A549 (cell line): ENCODE measurements at regions not wholly inside any gene's neighbourhood (a gene's known extent, or its start where the extent isn't known, plus 50 kb on each side); places are given as distances from the start of the nearest gene placed in this dataset.

Experiments
- ATAC-seq, 2 experiments: fragments of 200-7000 bp in 1 of 2; fragments of >200 bp in 1 of 2; cut with Nextera tagmentation in 1 of 2; cut with Tn5 transposase in 1 of 2; 3 replicates each; pipeline versions ENCODE4 v1.8.0 to v1.9.1; 2018 to 2020; ENCODE audit warnings: mild to moderate bottlenecking in 1 of 2, moderate library complexity in 1 of 2
- CTCF ChIA-PET: fragments of 300-600 bp; sonication (Branson Sonifier 250); formaldehyde crosslinking; extraction: SDS; loops from one replicate; lab custom pipeline; 2021; ENCODE audit warnings: antibody characterized with exemption, inconsistent platforms; lab: Yijun Ruan, JAX
- POLR2A ChIA-PET: fragments of 350-600 bp; formaldehyde crosslinking; extraction: SDS; loops from one replicate; lab custom pipeline; 2021; ENCODE audit warnings: antibody characterized with exemption, inconsistent platforms; lab: Yijun Ruan, JAX
- DNase-seq, 2 experiments: peaks; one replicate each; pipeline versions ENCODE4 v3.0.0 to v3.0.0-alpha.2; 2011 to 2016; ENCODE audit warnings: low read depth in 1 of 2, low spot score in 1 of 2
- FAIRE-seq: peaks from 2 replicates; lab custom pipeline; 2011; peaks lifted over from hg19 to GRCh38; lab: Jason Lieb, UNC
- H3K27ac ChIP-seq, 2 experiments: fragments of >200 bp; sonication (Bioruptor Twin); formaldehyde crosslinking; 3 replicates each; pipeline ENCODE4 v1.5.1; 2016 to 2017
- H3K4me1 ChIP-seq: fragments of >200 bp; sonication (Bioruptor Twin); formaldehyde crosslinking; 3 replicates; pipeline ENCODE4 v1.6.1; 2016
- H3K4me2 ChIP-seq: fragments of >200 bp; sonication (Bioruptor Twin); formaldehyde crosslinking; 3 replicates; pipeline ENCODE4 v1.6.1; 2016
- H3K4me3 ChIP-seq: fragments of >200 bp; sonication (Bioruptor Twin); formaldehyde crosslinking; 3 replicates; pipeline ENCODE4 v1.5.1; 2016
- H3K9me3 ChIP-seq: fragments of >200 bp; sonication (Bioruptor Twin); formaldehyde crosslinking; 3 replicates; pipeline ENCODE4 v1.6.1; 2016
- BHLHE40 ChIP-seq: IDR thresholded peaks from 2 replicates; pipeline ENCODE4 v1.6.1; 2012; ENCODE audit warnings: low read depth, low read length, inconsistent platforms
- CEBPB ChIP-seq, 2 experiments: fragments of >200 bp in 1 of 2; sonication (Bioruptor Twin) in 1 of 2; formaldehyde crosslinking in 1 of 2; IDR thresholded peaks; 2 replicates each; pipeline ENCODE4 v1.6.1; 2012 to 2016
- CTCF ChIP-seq: fragments of >200 bp; sonication (Bioruptor Twin); formaldehyde crosslinking; IDR thresholded peaks from 3 replicates; pipeline ENCODE4 v1.5.1; 2016
- E2F6 ChIP-seq: IDR thresholded peaks from 2 replicates; pipeline ENCODE4 v1.6.1; 2012; ENCODE audit warnings: low read depth, borderline replicate concordance
- EHF ChIP-seq: fragments of 250-450 bp; sonication (Bioruptor Pico); IDR thresholded peaks from 2 replicates; pipeline ENCODE4 v1.5.0; 2020; ENCODE audit warnings: mild to moderate bottlenecking
- ESRRA ChIP-seq: fragments of 150-350 bp; IDR thresholded peaks from 2 replicates; pipeline ENCODE4 v1.6.1; 2014; ENCODE audit warnings: mild to moderate bottlenecking, low read length, borderline replicate concordance
- FOSB ChIP-seq: fragments of 250-450 bp; sonication (Bioruptor Pico); IDR thresholded peaks from 2 replicates; pipeline ENCODE4 v1.5.0; 2020; ENCODE audit warnings: mild to moderate bottlenecking, moderate library complexity
- FOSL2 ChIP-seq, 2 experiments: fragments of 450-650 bp in 1 of 2; fragments of >200 bp in 1 of 2; sonication (Bioruptor Twin) in 1 of 2; formaldehyde crosslinking; IDR thresholded peaks; 2 replicates each; pipeline versions ENCODE4 v1.5.0 to v1.6.1; 2016 to 2020; ENCODE audit warnings: mild to moderate bottlenecking in 1 of 2, moderate library complexity in 1 of 2
- FOXS1 ChIP-seq: fragments of 250-450 bp; sonication (Bioruptor Pico); IDR thresholded peaks from 2 replicates; pipeline ENCODE4 v1.5.0; 2020; ENCODE audit warnings: mild to moderate bottlenecking, moderate library complexity
- GATA3 ChIP-seq: IDR thresholded peaks from 2 replicates; pipeline ENCODE4 v1.6.1; 2012; ENCODE audit warnings: borderline replicate concordance
- HDAC2 ChIP-seq: fragments of 200-600 bp; sonication (generic); IDR thresholded peaks from 2 replicates; pipeline ENCODE4 v1.6.1; 2016
- HOXB13 ChIP-seq: fragments of 250-450 bp; sonication (Bioruptor Pico); IDR thresholded peaks from 2 replicates; pipeline ENCODE4 v1.5.0; 2020; ENCODE audit warnings: low read depth, mild to moderate bottlenecking, moderate library complexity
- HOXB5 ChIP-seq: fragments of 250-450 bp; sonication (Bioruptor Pico); IDR thresholded peaks from 2 replicates; pipeline ENCODE4 v1.5.0; 2020; ENCODE audit warnings: mild to moderate bottlenecking, moderate library complexity
- JUN ChIP-seq, 2 experiments: fragments of >200 bp; sonication (Bioruptor Twin); formaldehyde crosslinking; IDR thresholded peaks; 2 replicates in 1 of 2; 3 replicates in 1 of 2; pipeline ENCODE4 v1.6.1; 2016 to 2017
- JUNB ChIP-seq: fragments of >200 bp; sonication (Bioruptor Twin); formaldehyde crosslinking; IDR thresholded peaks from 2 replicates; pipeline ENCODE4 v1.6.1; 2016
- KDM5A ChIP-seq: fragments of 200-600 bp; sonication (generic); IDR thresholded peaks from 2 replicates; pipeline ENCODE4 v1.6.1; 2016; ENCODE audit warnings: antibody characterized with exemption, mild to moderate bottlenecking
- MAFK ChIP-seq: fragments of 450-650 bp; IDR thresholded peaks from 2 replicates; pipeline ENCODE4 v1.6.1; 2014; ENCODE audit not compliant: partially characterized antibody
- NPAS2 ChIP-seq: fragments of 250-450 bp; sonication (Bioruptor Pico); IDR thresholded peaks from 2 replicates; pipeline ENCODE4 v1.8.0; 2022; ENCODE audit warnings: mild to moderate bottlenecking, moderate library complexity, borderline replicate concordance
- NR3C1 ChIP-seq: fragments of >200 bp; sonication (Bioruptor Twin); formaldehyde crosslinking; IDR thresholded peaks from 3 replicates; pipeline ENCODE4 v1.6.1; 2017
- POLR2A ChIP-seq: IDR thresholded peaks from 2 replicates; pipeline ENCODE4 v1.6.1; 2012; ENCODE audit warnings: mild to moderate bottlenecking, low read length
- RAD21 ChIP-seq, 2 experiments: fragments of >200 bp in 1 of 2; sonication (Bioruptor Twin) in 1 of 2; formaldehyde crosslinking in 1 of 2; IDR thresholded peaks in 1 of 2; conservative IDR thresholded peaks in 1 of 2; 2 replicates in 1 of 2; 3 replicates in 1 of 2; pipeline ENCODE4 v1.6.1; 2012 to 2018; ENCODE audit warnings: inconsistent platforms in 1 of 2
- REST ChIP-seq: fragments of 200-600 bp; sonication (generic); IDR thresholded peaks from 2 replicates; pipeline ENCODE4 v1.6.1; 2016; ENCODE audit warnings: antibody characterized with exemption, mild to moderate bottlenecking, moderate library complexity
- RNF2 ChIP-seq: fragments of 200-600 bp; sonication (generic); IDR thresholded peaks from 2 replicates; pipeline ENCODE4 v1.6.1; 2016; ENCODE audit warnings: low read depth, mild to moderate bottlenecking, antibody characterized with exemption, moderate library complexity, borderline replicate concordance
- SMC3 ChIP-seq: fragments of >200 bp; sonication (Bioruptor Twin); formaldehyde crosslinking; IDR thresholded peaks from 3 replicates; pipeline ENCODE4 v1.6.1; 2018; ENCODE audit warnings: inconsistent platforms
- ZC3H11A ChIP-seq: fragments of 450-650 bp; IDR thresholded peaks from 2 replicates; pipeline ENCODE4 v1.6.1; 2014; ENCODE audit warnings: antibody characterized with exemption, mild to moderate bottlenecking
- WGBS: methylation state at CpG from one replicate; pipeline ENCODE4 v1.1.6; 2017; ENCODE audit errors: missing lambda C conversion rate; 5-methylcytosine and 5-hydroxymethylcytosine counted together
- TF ChIP-seq, protein P1 (sequence below): fragments of 450-650 bp; IDR thresholded peaks from 2 replicates; pipeline ENCODE4 v1.6.1; 2014; ENCODE audit warnings: antibody characterized with exemption
- TF ChIP-seq, protein P2 (sequence below): IDR thresholded peaks from 2 replicates; pipeline ENCODE4 v1.6.1; 2012

- Histone ChIP-seq H3K4me3 (no peak overlapping the region), H3K4me2 (peak overlapping the region; percentile 62), H3K27ac (peak overlapping the region; percentile 72 to 87), H3K9me3 (no peaks in the 10 kb centered on the region), H3K4me1 (peaks cover 41% of the 10 kb centered on the region)
- FAIRE-seq = peak; percentile 7
- TF ChIP-seq MAFK (no peak), HOXB13 (CRISPR knock-in tag) (no peak), SMC3 (no peak), HOXB5 (CRISPR knock-in tag) (no peak), FOXS1 (CRISPR knock-in tag) (no peak), NPAS2 (CRISPR knock-in tag) (no peak), BHLHE40 (no peak), RNF2 (no peak), GATA3 (peak; percentile 61), FOSL2 (IDR thresholded peaks at IDR 0.05) (peak; percentile 28; the same call in 1 of the 2 replicates), FOSL2 (CRISPR knock-in tag; IDR thresholded peaks at IDR 0.05) (peak; percentile 50), FOSB (CRISPR knock-in tag) (no peak), EHF (CRISPR knock-in tag) (no peak), HDAC2 (no peak), CTCF (no peak), CEBPB (IDR thresholded peaks at IDR 0.05) (peak; percentile 54 to 66), KDM5A (no peak), ESRRA (0 out of 2 replicates have a peak, but pooled peaks have one; percentile 52), JUNB (peak; percentile 49), RAD21 (conservative IDR thresholded peaks at IDR 0.05 in 1 of 2, IDR thresholded peaks at IDR 0.05 in 1 of 2) (peak in 1 of 2 experiments; percentile 21; a peak in 1 of 5 replicates), ZC3H11A (no peak), POLR2A (no peak), E2F6 (no peak), REST (no peak), JUN (IDR thresholded peaks at IDR 0.05) (no peak), NR3C1 (no peak)
- TF ChIP-seq, protein P1, sequence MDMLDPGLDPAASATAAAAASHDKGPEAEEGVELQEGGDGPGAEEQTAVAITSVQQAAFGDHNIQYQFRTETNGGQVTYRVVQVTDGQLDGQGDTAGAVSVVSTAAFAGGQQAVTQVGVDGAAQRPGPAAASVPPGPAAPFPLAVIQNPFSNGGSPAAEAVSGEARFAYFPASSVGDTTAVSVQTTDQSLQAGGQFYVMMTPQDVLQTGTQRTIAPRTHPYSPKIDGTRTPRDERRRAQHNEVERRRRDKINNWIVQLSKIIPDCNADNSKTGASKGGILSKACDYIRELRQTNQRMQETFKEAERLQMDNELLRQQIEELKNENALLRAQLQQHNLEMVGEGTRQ = peak; percentile 32; the same call in 1 of the 2 replicates
- TF ChIP-seq, protein P2, sequence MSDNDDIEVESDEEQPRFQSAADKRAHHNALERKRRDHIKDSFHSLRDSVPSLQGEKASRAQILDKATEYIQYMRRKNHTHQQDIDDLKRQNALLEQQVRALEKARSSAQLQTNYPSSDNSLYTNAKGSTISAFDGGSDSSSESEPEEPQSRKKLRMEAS = 0 out of 2 replicates have a peak, but pooled peaks have one; percentile 17
- WGBS = under 1% methylated on average over 4 of the region's 4 CpGs
- POLR2A ChIA-PET = interaction anchor here (1.0 to 1.5 kb wide), 3 partner anchors 55 to 444 kb away, joined by 3 to 8 read pairs (median 3); partner anchors contain the start of genes FUNDC1 and KDM6A
- ATAC-seq = peak; percentile 86 to 87
- DNase-seq = peak; percentile 23 to 71
- CTCF ChIA-PET = interaction anchor here (0.8 kb wide), 1 partner anchor 10 kb away, joined by 3 read pairs; no protein-coding TSS in a partner anchor
Measured at GRCh38 chrX:44428989-44429627, 85.6 kb upstream of the EFHC2 start.
